Lower lobe of right lung (tissue), 2 donors: ENCODE measurements at regions not wholly inside any gene's neighbourhood (a gene's known extent, or its start where the extent isn't known, plus 50 kb on each side); places are given as distances from the start of the nearest gene placed in this dataset.

Source experiments
- ATAC-seq, 2 donors: fragments of 200-7000 bp; cut with Tn5 transposase; one replicate each; pipeline ENCODE4 v1.9.1; 2020 to 2022; ENCODE audit warnings: mild to moderate bottlenecking in 2 of 2, moderate library complexity in 2 of 2
- DNase-seq: peaks from one replicate; pipeline ENCODE4 v3.0.0-alpha.2; 2020
- H3K27ac ChIP-seq: fragments of 200-600 bp; one replicate; pipeline ENCODE4 v1.8.0; 2022
- H3K27me3 ChIP-seq: fragments of 200-600 bp; one replicate; pipeline ENCODE4 v1.8.0; 2022; ENCODE audit warnings: low read depth
- H3K36me3 ChIP-seq: fragments of 200-600 bp; one replicate; pipeline ENCODE4 v1.8.0; 2022; ENCODE audit warnings: mild to moderate bottlenecking
- H3K4me1 ChIP-seq: fragments of 200-600 bp; one replicate; pipeline ENCODE4 v1.8.0; 2022
- H3K4me3 ChIP-seq: fragments of 200-600 bp; one replicate; pipeline ENCODE4 v1.8.0; 2022; ENCODE audit warnings: mild to moderate bottlenecking
- H3K9me3 ChIP-seq: fragments of 200-600 bp; one replicate; pipeline ENCODE4 v1.8.0; 2022
- intact Hi-C: fragments of 100-400 bp; cut with DNase I; formaldehyde crosslinking; loops from one replicate; pipeline ENCODE4 v1.11.0; 2022
- TF ChIP-seq, protein P1 (sequence below): fragments of 200-600 bp; IDR thresholded peaks from one replicate; pipeline ENCODE4 v1.8.0; 2022; ENCODE audit warnings: antibody characterized with exemption, mild to moderate bottlenecking
- donor health status: DM: no; HTN: yes; CAD: no; lungs with severe emphysema.

DNA sequence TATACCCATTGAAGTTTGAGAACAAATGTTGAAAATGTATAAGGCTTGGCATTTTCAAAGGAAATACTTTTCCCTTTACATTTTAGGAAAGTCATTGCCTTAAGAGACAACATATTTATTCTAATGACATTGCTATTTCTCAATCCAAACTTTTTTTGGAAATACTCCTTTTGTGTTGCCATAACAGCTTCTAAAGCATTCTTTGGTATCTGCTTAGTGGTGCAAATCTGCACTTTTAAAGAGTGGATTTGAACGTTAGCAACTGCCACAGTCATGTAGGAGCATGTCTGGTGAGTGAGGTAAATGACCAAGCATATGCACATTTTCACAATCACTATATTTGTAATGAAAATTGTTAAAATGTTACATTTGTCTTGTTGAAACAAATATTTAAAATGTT, 124.4 kb upstream of the GORAB start:
- Histone ChIP-seq H3K27me3 (no peaks in the 10 kb centered on the region), H3K4me1 (no peaks in the 10 kb centered on the region), H3K27ac (no peak overlapping the region), H3K36me3 (no peaks in the 10 kb centered on the region), H3K4me3 (no peak overlapping the region), H3K9me3 (no peaks in the 10 kb centered on the region)
- intact Hi-C loops, result no loop called here
- no peak for DNase-seq
- ATAC-seq, result no peak
- TF ChIP-seq, protein P1, sequence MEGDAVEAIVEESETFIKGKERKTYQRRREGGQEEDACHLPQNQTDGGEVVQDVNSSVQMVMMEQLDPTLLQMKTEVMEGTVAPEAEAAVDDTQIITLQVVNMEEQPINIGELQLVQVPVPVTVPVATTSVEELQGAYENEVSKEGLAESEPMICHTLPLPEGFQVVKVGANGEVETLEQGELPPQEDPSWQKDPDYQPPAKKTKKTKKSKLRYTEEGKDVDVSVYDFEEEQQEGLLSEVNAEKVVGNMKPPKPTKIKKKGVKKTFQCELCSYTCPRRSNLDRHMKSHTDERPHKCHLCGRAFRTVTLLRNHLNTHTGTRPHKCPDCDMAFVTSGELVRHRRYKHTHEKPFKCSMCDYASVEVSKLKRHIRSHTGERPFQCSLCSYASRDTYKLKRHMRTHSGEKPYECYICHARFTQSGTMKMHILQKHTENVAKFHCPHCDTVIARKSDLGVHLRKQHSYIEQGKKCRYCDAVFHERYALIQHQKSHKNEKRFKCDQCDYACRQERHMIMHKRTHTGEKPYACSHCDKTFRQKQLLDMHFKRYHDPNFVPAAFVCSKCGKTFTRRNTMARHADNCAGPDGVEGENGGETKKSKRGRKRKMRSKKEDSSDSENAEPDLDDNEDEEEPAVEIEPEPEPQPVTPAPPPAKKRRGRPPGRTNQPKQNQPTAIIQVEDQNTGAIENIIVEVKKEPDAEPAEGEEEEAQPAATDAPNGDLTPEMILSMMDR, result no peak

DNA sequence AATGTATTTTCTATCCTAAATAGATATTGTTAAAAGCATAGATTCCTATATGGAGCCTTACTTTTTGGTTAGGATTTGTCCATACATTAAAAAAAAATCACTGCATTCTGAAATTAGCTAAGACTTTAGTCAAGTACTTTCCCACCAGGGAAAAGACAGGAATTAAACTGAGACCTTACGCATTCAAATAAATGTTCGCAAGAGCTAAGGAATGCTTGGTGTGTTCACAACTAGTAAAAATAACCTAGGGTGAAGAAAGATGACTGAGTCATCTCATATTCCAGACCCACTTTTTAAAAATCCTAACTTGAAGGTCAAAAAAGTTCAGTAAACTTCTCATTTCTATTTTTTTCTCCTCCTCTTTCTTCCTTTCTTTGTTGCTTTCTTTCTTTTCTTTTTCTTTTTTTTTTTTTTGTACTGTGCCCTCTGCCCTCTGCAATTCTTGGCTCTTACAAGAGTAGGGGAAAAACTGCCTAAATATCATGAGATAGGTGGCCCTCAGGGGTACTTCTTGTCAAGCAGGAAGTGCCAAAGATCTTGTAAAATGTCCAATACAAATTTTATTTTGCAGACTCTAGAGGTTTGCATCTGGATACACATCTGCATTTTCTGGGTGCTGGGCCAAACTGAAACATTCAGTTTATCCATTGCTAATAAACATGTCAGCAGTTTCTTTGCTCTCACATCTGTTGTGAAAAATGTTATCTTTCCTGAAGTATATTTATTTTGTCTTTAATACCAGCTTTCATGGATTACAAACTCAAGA, 121.4 kb upstream of the GORAB start:
- ATAC-seq (peak in 1 of 2 donors; percentile 36), DNase-seq (no peak)
- Histone ChIP-seq H3K27me3 (no peaks in the 10 kb centered on the region), H3K4me3 (no peak overlapping the region), H3K36me3 (no peaks in the 10 kb centered on the region), H3K9me3 (no peaks in the 10 kb centered on the region), H3K27ac (no peak overlapping the region), H3K4me1 (peaks cover 11% of the 10 kb centered on the region)
- intact Hi-C loops, result no loop called here
- TF ChIP-seq, protein P1, result no peak

DNA sequence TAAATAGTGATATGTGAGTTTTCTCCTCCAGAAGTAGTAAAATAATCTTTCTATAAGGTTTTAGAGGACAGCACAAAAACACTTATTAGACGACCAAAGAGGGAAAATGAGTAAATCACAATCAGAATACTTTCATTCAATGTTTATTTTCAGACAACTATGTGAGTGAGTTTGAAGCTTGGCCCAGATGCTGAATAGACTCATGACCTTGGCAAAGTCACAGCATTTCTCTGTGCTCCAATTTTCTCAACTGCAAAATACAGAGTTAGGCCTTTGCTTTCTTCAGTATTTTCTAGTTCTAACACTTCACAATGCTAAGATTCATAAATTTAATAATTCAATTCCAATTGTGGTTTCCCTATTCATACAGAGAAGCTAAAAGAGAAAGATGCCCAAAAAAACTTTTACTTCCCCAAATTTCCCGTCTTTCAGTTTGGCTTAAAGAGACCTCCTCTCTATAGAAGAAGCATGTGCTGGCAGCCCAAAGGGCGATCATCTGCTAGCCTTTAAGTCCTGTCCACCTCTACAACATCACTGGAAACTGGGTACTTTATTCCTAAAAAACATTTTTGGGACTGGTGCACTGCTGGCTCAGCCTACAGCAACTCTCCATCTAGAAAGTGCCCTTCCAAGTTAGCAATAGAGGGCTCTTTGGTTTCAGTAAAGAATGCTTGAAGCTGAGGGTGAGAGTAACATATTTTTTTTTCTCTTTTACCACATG, 116.8 kb upstream of the GORAB start:
- H3K27ac ChIP-seq, result peak overlapping the region; percentile 20
- DNase-seq (no peak), ATAC-seq (no peak)
- peaks cover 12% of the 10 kb centered on the region for H3K4me1 ChIP-seq
- no peak overlapping the region for H3K4me3 ChIP-seq
- intact Hi-C loops, result no loop called here
- no peaks in the 10 kb centered on the region for H3K27me3 ChIP-seq
- TF ChIP-seq, protein P1, result no peak
- H3K9me3 ChIP-seq, result no peaks in the 10 kb centered on the region
- H3K36me3 ChIP-seq, result no peaks in the 10 kb centered on the region

DNA sequence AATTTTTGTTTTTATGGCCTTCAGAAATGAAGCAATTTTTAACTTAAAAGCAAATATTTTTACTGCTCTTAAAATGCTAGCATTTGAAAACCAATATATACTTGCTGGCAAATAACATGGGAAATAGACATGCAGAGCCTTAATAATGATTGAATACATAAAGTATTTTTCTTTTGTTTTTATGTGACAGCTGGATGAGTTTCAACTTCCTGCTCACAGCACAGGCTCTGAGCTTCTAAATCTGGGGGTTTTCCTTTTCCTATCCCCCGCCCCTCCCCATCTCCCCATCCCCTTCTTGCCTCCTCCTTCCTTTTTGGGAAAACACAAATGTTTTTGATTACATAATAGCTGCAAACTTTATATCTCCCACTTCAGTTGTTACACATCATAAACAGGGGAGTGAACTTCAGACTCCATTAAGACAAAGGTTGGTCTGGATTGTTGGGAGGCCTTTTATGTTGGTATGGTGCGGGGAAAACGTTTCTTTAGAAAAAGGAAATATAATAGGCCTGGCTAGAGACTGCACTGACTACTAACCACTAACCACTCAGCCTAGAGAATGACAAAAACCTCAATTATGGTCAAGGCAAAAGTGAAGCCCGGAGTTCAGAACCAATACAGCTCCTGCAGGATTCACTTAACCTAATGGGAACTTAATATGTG, 116.1 kb upstream of the GORAB start:
- no peak for ATAC-seq
- H3K36me3 ChIP-seq, result no peaks in the 10 kb centered on the region
- no peak overlapping the region for H3K4me3 ChIP-seq
- no peaks in the 10 kb centered on the region for H3K27me3 ChIP-seq
- intact Hi-C loops, result no loop called here
- peak overlapping the region; percentile 20 for H3K27ac ChIP-seq
- TF ChIP-seq, protein P1, result no peak
- DNase-seq, result no peak
- H3K4me1 ChIP-seq, result peaks cover 12% of the 10 kb centered on the region
- no peaks in the 10 kb centered on the region for H3K9me3 ChIP-seq

DNA sequence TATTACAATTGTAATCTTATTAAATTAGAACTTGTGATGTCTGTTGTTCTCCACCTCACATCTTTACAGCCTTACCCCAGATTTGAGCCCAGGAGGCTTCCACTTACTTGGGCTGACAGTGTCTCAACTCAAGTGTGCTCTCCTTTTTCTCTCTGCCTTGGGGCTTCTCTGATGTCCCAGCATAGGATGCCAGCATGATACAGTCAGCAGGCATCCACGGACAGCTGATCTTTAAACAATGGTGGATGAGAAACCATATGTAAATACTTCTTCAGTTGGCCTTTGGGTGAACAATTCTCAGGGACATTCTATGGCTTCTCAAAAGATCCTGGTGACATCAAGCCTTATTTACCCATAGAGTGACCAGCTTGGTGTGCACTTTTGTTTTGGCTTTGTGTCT, 107.6 kb upstream of the GORAB start:
- intact Hi-C loops, result no loop called here
- no peaks in the 10 kb centered on the region for H3K9me3 ChIP-seq
- no peak for DNase-seq
- H3K4me3 ChIP-seq, result no peak overlapping the region
- H3K27me3 ChIP-seq, result no peaks in the 10 kb centered on the region
- no peaks in the 10 kb centered on the region for H3K4me1 ChIP-seq
- H3K27ac ChIP-seq, result no peak overlapping the region
- TF ChIP-seq, protein P1, result no peak
- no peaks in the 10 kb centered on the region for H3K36me3 ChIP-seq
- ATAC-seq, result no peak
